Nephron (organoid): ENCODE measurements at regions not wholly inside any gene's neighbourhood (a gene's known extent, or its start where the extent isn't known, plus 50 kb on each side); places are given as distances from the start of the nearest gene placed in this dataset.

Experiments
- H3K27ac Mint-ChIP-seq, 3 experiments: 2 replicates each; pipeline ENCODE4 v1.8.0; 2020; ENCODE audit warnings: mixed read lengths in 3 of 3, mild to moderate bottlenecking in 2 of 3, moderate library complexity in 1 of 3
- H3K27me3 Mint-ChIP-seq: 2 replicates; pipeline ENCODE4 v1.8.0; 2021; ENCODE audit warnings: low read depth, mild to moderate bottlenecking, moderate library complexity, mixed read lengths
- H3K36me3 Mint-ChIP-seq: 2 replicates; pipeline ENCODE4 v1.8.0; 2020; ENCODE audit warnings: low read depth, mixed read lengths
- H3K4me1 Mint-ChIP-seq: 2 replicates; pipeline ENCODE4 v1.8.0; 2020; ENCODE audit warnings: mixed read lengths
- H3K4me3 Mint-ChIP-seq, 3 experiments: 2 replicates each; pipeline ENCODE4 v1.8.0; 2020; ENCODE audit warnings: mild to moderate bottlenecking in 3 of 3, mixed read lengths in 3 of 3, moderate library complexity in 2 of 3
- H3K9me3 Mint-ChIP-seq: 2 replicates; pipeline ENCODE4 v1.8.0; 2020; ENCODE audit warnings: mixed read lengths
- CTCF ChIP-seq, 3 experiments: fragments of 200-600 bp; sonication (generic); IDR thresholded peaks; one replicate each; pipeline ENCODE4 v1.5.0; 2021; ENCODE audit warnings: antibody characterized with exemption in 3 of 3; ENCODE audit not compliant: unreplicated experiment in 3 of 3

DNA sequence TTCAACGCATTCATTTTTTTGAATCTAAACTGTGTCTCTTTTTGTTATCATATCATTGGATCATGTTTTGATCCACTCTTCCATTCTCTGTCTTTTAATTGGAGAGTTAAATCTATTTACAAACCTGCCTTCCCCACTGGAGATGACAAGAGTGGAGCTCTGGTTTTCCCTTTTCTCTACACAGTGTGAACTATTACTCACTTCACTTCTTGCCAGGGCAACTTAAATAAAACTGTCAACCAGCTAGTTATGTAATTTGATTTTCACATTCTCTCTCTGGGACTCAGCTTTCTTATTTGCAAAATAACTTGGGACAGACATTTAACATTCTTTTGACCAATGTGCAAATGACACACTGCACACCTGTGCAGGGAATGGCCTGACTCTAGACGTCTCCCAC, 230.8 kb upstream of the CST7 start:
- Mint-ChIP-seq H3K27ac (no peak overlapping the region), H3K4me3 (no peak overlapping the region), H3K4me1 (no peaks in the 10 kb centered on the region), H3K36me3 (no peaks in the 10 kb centered on the region), H3K9me3 (peaks cover 15% of the 10 kb centered on the region), H3K27me3 (peaks cover 16% of the 10 kb centered on the region)
- TF ChIP-seq CTCF (IDR thresholded peaks at IDR 0.05; ENCODE audit: unreplicated experiment in 3 of 3) = no peak

GRCh38 chr20:24718696-24719095, 230.4 kb upstream of the CST7 start:
- no peak for TF ChIP-seq CTCF (IDR thresholded peaks at IDR 0.05; ENCODE audit: unreplicated experiment in 3 of 3)
- Mint-ChIP-seq H3K4me3 (no peak overlapping the region), H3K36me3 (no peaks in the 10 kb centered on the region), H3K9me3 (peaks cover 11% of the 10 kb centered on the region), H3K4me1 (no peaks in the 10 kb centered on the region), H3K27me3 (peaks cover 16% of the 10 kb centered on the region), H3K27ac (no peak overlapping the region)

DNA sequence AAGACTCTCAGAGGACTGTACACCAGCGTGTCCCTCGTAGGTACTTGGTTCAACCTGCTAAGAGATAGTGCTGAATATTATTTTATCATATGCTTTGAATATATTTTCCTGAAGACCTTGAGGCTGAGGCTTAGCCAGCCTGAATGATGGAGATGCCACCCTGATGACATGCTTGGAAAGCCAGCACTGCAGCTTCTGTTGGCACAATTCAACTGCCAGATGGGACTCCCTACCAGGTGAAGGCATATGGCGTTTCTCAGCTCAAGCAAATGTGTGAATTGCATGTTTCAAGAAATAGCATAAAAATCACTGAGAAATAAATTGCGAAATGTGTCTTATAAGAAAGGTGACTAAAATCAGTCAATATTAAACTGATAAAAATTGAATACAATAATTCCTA, 228.1 kb upstream of the CST7 start:
- TF ChIP-seq CTCF (IDR thresholded peaks at IDR 0.05; ENCODE audit: unreplicated experiment in 3 of 3) = no peak
- Mint-ChIP-seq H3K27me3 (peaks cover 14% of the 10 kb centered on the region), H3K9me3 (no peaks in the 10 kb centered on the region), H3K27ac (no peak overlapping the region), H3K36me3 (no peaks in the 10 kb centered on the region), H3K4me3 (no peak overlapping the region), H3K4me1 (no peaks in the 10 kb centered on the region)

DNA sequence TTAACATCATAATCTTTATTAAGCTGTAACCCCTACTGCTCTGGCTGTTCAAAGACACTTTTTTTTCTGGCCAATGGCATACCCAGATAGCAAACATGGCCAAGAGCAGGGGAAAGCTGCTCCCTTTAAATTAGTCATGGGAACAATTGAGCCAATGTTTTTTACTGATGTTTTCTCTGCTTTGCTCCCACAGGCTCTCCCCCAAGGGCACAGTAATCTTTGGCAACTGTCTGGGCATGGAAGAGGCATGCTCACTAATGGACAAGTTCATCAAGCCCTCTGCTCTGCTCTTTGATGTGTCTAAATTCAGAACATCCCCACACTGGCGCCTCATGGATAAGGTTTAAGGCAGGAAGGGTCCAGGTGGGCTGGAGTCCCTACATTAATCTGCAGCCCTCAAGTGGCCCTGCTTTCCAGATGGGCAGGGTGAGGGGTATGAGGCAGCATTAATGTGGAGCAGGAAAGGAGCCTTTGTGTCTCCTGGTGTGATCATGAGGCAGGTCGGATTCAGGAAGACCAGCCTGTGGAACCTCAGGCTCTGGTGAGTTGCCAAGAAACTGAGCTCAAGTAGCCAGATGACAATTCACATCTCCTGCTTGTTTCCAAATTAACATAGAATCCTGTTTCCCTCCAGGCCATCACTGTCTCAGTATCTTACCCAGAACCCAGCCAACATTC, 227.0 kb upstream of the CST7 start:
- Mint-ChIP-seq H3K4me1 (no peaks in the 10 kb centered on the region), H3K27ac (no peak overlapping the region), H3K27me3 (peaks cover 14% of the 10 kb centered on the region), H3K4me3 (no peak overlapping the region), H3K9me3 (no peaks in the 10 kb centered on the region), H3K36me3 (no peaks in the 10 kb centered on the region)
- no peak for TF ChIP-seq CTCF (IDR thresholded peaks at IDR 0.05; ENCODE audit: unreplicated experiment in 3 of 3)

- Mint-ChIP-seq H3K27ac (no peak overlapping the region), H3K4me1 (no peaks in the 10 kb centered on the region), H3K4me3 (no peak overlapping the region), H3K9me3 (no peaks in the 10 kb centered on the region), H3K36me3 (no peaks in the 10 kb centered on the region), H3K27me3 (peaks cover 14% of the 10 kb centered on the region)
- no peak for TF ChIP-seq CTCF (IDR thresholded peaks at IDR 0.05; ENCODE audit: unreplicated experiment in 3 of 3)
Measured at GRCh38 chr20:24722586-24722985, 226.5 kb upstream of the CST7 start.

DNA sequence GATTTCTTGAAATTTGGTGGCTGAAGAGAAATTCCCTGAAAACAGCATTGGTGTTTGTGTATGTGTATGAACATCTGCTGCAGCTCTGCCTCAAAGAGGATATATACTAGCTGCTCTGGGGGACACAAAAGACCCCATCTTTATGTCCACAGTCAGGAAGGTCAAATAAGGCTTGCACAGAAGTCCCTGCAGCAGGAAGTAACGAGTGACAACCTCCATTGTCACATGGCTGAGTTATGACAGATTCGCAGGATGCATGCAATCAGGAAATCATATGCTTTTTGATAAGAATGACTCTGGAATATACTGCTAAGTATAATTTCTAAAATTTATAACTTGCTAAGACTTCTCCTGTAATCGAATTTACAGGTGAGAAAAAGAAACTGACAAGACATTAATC, 225.9 kb upstream of the CST7 start:
- H3K27ac Mint-ChIP-seq = no peak overlapping the region
- H3K27me3 Mint-ChIP-seq = peaks cover 14% of the 10 kb centered on the region
- H3K4me3 Mint-ChIP-seq = no peak overlapping the region
- H3K36me3 Mint-ChIP-seq = no peaks in the 10 kb centered on the region
- no peaks in the 10 kb centered on the region for H3K9me3 Mint-ChIP-seq
- TF ChIP-seq CTCF (IDR thresholded peaks at IDR 0.05; ENCODE audit: unreplicated experiment in 3 of 3) = no peak
- H3K4me1 Mint-ChIP-seq = no peaks in the 10 kb centered on the region
